Common myeloid progenitor, CD34-positive (primary cell): ENCODE measurements at regions not wholly inside any gene's neighbourhood (a gene's known extent, or its start where the extent isn't known, plus 50 kb on each side); places are given as distances from the start of the nearest gene placed in this dataset.

Source experiments
- CTCF ChIA-PET: fragments of 350-600 bp; sonication (Branson Sonifier 250); formaldehyde crosslinking; loops from one replicate; lab custom pipeline; 2021; ENCODE audit warnings: antibody characterized with exemption; lab: Charles Lee
- POLR2A ChIA-PET: fragments of 350-600 bp; sonication (Branson Sonifier 250); formaldehyde crosslinking; loops from one replicate; lab custom pipeline; 2021; ENCODE audit warnings: antibody characterized with exemption; lab: Charles Lee
- DNase-seq, 3 donors: peaks; one replicate each; pipeline versions ENCODE4 v3.0.0 to v3.0.0-alpha.2; 2013
- H3K27ac ChIP-seq, 2 experiments: 1 replicate in 1 of 2; 2 replicates in 1 of 2; pipeline ENCODE4 v1.7.0; 2013; ENCODE audit warnings: inconsistent platforms in 2 of 2, low read length in 2 of 2, mild to moderate bottlenecking in 2 of 2, low read depth in 1 of 2, moderate library complexity in 1 of 2; ENCODE audit not compliant: severe bottlenecking in 2 of 2, insufficient read depth in 1 of 2, poor library complexity in 1 of 2
- H3K27me3 ChIP-seq, 5 experiments: replicated peaks in 2 of 5; 1 replicate in 3 of 5; 2 replicates in 2 of 5; pipeline versions ENCODE4 v1.6.1 to v1.7.0; 2013; ENCODE audit warnings: low read length in 4 of 5, mild to moderate bottlenecking in 2 of 5, moderate library complexity in 2 of 5, inconsistent platforms in 1 of 5; ENCODE audit not compliant: insufficient read depth in 5 of 5, control insufficient read depth in 4 of 5
- H3K36me3 ChIP-seq, 4 experiments: 1 replicate in 2 of 4; 2 replicates in 2 of 4; pipeline versions ENCODE4 v1.6.1 to v1.7.0; 2013; ENCODE audit warnings: low read length in 3 of 4, control low read depth in 1 of 4, mild to moderate bottlenecking in 1 of 4; ENCODE audit not compliant: control insufficient read depth in 4 of 4, insufficient read depth in 4 of 4
- H3K4me1 ChIP-seq, 4 experiments: 1 replicate in 3 of 4; 2 replicates in 1 of 4; pipeline versions ENCODE4 v1.6.1 to v1.7.1; 2013; ENCODE audit warnings: low read length in 3 of 4, mild to moderate bottlenecking in 3 of 4, control low read depth in 1 of 4, inconsistent platforms in 1 of 4, moderate library complexity in 1 of 4; ENCODE audit not compliant: control insufficient read depth in 4 of 4, insufficient read depth in 4 of 4; ENCODE audit errors: control extremely low read depth in 1 of 4
- H3K4me3 ChIP-seq, 7 experiments: 1 replicate in 4 of 7; 2 replicates in 3 of 7; pipeline versions ENCODE4 v1.5.1 to v1.7.0; 2013; ENCODE audit warnings: mild to moderate bottlenecking in 7 of 7, low read length in 6 of 7, moderate library complexity in 6 of 7, inconsistent platforms in 2 of 7, low read depth in 2 of 7, control low read depth in 1 of 7; ENCODE audit not compliant: insufficient read depth in 4 of 7, control insufficient read depth in 1 of 7; ENCODE audit errors: extremely low read depth in 1 of 7
- H3K9me3 ChIP-seq, 5 experiments: 1 replicate in 4 of 5; 2 replicates in 1 of 5; pipeline versions ENCODE4 v1.6.1 to v1.7.1; 2013; ENCODE audit warnings: low read length in 4 of 5, mild to moderate bottlenecking in 2 of 5, inconsistent platforms in 1 of 5, low read depth in 1 of 5, moderate library complexity in 1 of 5; ENCODE audit not compliant: control insufficient read depth in 4 of 5, insufficient read depth in 2 of 5; ENCODE audit errors: control extremely low read depth in 1 of 5
- WGBS: methylation state at CpG from one replicate; pipeline ENCODE4 v1.1.5; 2013; ENCODE audit not compliant: insufficient coverage; 5-methylcytosine and 5-hydroxymethylcytosine counted together

GRCh38 chr3:165404357-165405027 lies 208.3 kb upstream of the SLITRK3 start:
- Histone ChIP-seq H3K27ac (no peak overlapping the region), H3K9me3 (no peaks in the 10 kb centered on the region), H3K36me3 (no peaks in the 10 kb centered on the region), H3K27me3 (no peaks in the 10 kb centered on the region), H3K4me3 (no peak overlapping the region), H3K4me1 (no peaks in the 10 kb centered on the region)
- CTCF ChIA-PET, result no interaction called here
- POLR2A ChIA-PET, result no interaction called here
- DNase-seq, result no peak
- WGBS, result 88% methylated on average over 1 of the region's 4 CpGs

- WGBS, result 87% methylated on average over 3 of the region's 4 CpGs
- ChIA-PET POLR2A (no interaction called here), CTCF (no interaction called here)
These were observed 207.5 kb upstream of the SLITRK3 start for GRCh38 chr3:165403666-165404065.

DNA sequence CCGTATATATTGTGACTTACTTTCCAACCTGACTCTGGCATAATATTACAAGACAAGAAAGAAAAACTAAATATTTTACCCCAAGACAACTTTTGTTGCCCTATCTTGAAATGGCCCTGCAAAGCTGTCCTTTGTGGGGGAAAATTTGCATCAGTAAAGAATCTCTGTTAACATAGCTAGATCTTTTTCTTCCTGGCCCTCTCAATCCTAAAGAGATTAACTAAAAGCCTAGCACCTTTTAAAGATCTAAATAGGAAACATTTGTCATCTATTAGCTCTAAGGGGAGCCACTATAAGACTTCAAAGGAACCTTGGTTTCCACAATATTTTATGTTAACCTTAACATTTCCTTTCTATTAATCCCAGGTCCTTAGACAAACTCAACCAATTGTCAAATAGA lies 199.0 kb upstream of the SLITRK3 start:
- no peak for DNase-seq
- no CpG with 5 or more reads among the region's 1 CpG for WGBS
- POLR2A ChIA-PET, result no interaction called here
- H3K36me3 ChIP-seq, result no peaks in the 10 kb centered on the region
- no peak overlapping the region for H3K4me3 ChIP-seq
- no peaks in the 10 kb centered on the region for H3K4me1 ChIP-seq
- CTCF ChIA-PET, result no interaction called here
- no peaks in the 10 kb centered on the region for H3K27me3 ChIP-seq
- no peaks in the 10 kb centered on the region for H3K9me3 ChIP-seq
- no peak overlapping the region for H3K27ac ChIP-seq

More at GRCh38 chr3:165403666-165404065, 207.5 kb upstream of the SLITRK3 start:
- Histone ChIP-seq H3K4me3 (no peak overlapping the region), H3K27ac (no peak overlapping the region), H3K9me3 (no peaks in the 10 kb centered on the region), H3K36me3 (no peaks in the 10 kb centered on the region), H3K27me3 (no peaks in the 10 kb centered on the region), H3K4me1 (no peaks in the 10 kb centered on the region)
- no peak for DNase-seq

DNA sequence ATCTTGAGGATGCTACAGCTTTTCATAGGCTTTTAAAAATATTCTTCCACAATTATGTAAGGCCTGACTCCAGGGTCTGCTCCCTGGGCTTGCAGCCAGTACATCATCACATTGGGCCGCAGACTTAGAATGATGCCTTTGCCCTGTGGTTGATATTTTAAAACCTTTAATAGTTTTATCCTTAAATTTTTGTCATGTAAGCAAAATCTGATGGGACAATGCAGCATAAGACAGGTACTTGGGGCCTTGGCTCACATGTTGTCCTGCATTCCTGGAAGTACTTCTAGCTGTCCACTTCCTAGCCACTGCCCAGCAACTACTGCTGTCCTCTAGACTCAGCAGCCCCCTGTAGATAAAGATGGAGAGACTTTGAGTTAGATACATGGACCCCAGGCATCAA lies 197.3 kb upstream of the SLITRK3 start:
- Histone ChIP-seq H3K4me3 (no peak overlapping the region), H3K27ac (no peak overlapping the region), H3K9me3 (no peaks in the 10 kb centered on the region), H3K27me3 (no peaks in the 10 kb centered on the region), H3K4me1 (no peaks in the 10 kb centered on the region), H3K36me3 (no peaks in the 10 kb centered on the region)
- ChIA-PET CTCF (no interaction called here), POLR2A (no interaction called here)
- no peak for DNase-seq
- no CpG with 5 or more reads among the region's 1 CpG for WGBS

- 100% methylated on average over 3 of the region's 3 CpGs for WGBS
- ChIA-PET CTCF (no interaction called here), POLR2A (no interaction called here)
These were observed 194.0 kb upstream of the SLITRK3 start for GRCh38 chr3:165390166-165390565.

DNA sequence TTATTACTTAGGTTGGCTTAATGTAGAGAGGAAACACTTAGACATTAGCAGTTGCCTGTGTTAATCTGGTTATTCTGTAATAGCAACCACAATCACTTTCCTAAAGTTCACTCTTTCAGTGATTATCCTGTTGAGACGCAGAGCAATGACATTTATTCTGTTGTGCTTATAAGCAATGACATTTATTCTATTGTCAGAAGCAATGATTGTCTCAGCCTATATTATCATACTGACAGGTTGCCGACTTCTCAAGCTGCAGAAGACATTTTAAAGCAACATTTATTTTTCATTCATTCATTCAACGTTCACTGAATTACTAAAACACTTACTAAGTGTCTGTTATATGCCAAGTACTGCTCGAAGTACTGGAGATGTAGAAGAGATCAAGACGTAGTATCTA lies 193.5 kb upstream of the SLITRK3 start:
- no peak overlapping the region for H3K4me3 ChIP-seq
- 96% methylated on average over 3 of the region's 5 CpGs for WGBS
- DNase-seq, result no peak
- ChIA-PET CTCF (no interaction called here), POLR2A (no interaction called here)
- no peaks in the 10 kb centered on the region for H3K9me3 ChIP-seq
- no peaks in the 10 kb centered on the region for H3K27me3 ChIP-seq
- H3K4me1 ChIP-seq, result no peaks in the 10 kb centered on the region
- no peaks in the 10 kb centered on the region for H3K36me3 ChIP-seq
- no peak overlapping the region for H3K27ac ChIP-seq

More at GRCh38 chr3:165390166-165390565, 194.0 kb upstream of the SLITRK3 start:
- H3K4me3 ChIP-seq, result no peak overlapping the region
- no peak for DNase-seq
- H3K9me3 ChIP-seq, result no peaks in the 10 kb centered on the region
- no peak overlapping the region for H3K27ac ChIP-seq
- H3K27me3 ChIP-seq, result no peaks in the 10 kb centered on the region
- H3K4me1 ChIP-seq, result no peaks in the 10 kb centered on the region
- no peaks in the 10 kb centered on the region for H3K36me3 ChIP-seq

DNA sequence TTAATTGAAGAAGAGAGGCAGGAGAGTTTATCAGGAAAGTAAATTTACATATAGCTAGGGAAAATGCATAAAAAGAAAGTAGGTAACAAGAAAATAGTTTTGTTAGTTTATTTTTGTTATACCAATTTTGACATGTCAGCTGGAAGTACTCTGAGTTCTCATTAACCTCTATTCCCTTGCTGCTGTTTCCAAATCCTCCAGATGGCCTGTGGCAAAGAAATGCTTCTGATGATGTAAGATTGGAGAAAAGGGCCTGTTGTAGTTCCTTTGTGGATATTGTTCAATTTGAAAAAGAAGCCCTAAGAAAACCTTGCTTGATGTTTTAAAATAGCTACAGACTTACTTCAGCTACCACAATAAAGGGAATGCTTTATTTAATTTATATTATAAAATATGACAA lies 192.9 kb upstream of the SLITRK3 start:
- ChIA-PET CTCF (no interaction called here), POLR2A (no interaction called here)
- Histone ChIP-seq H3K4me3 (no peak overlapping the region), H3K27ac (no peak overlapping the region), H3K4me1 (no peaks in the 10 kb centered on the region), H3K27me3 (no peaks in the 10 kb centered on the region), H3K36me3 (no peaks in the 10 kb centered on the region), H3K9me3 (no peaks in the 10 kb centered on the region)
- DNase-seq, result no peak
